GM12801 (cell line): ENCODE measurements at regions not wholly inside any gene's neighbourhood (a gene's known extent, or its start where the extent isn't known, plus 50 kb on each side); places are given as distances from the start of the nearest gene placed in this dataset.

Experiments used
- TF ChIP-seq, protein P1 (sequence below): IDR thresholded peaks from one replicate; pipeline ENCODE4 v1.5.1; 2011; ENCODE audit warnings: control low read depth; ENCODE audit not compliant: insufficient read length; ENCODE audit errors: extremely low read depth

DNA sequence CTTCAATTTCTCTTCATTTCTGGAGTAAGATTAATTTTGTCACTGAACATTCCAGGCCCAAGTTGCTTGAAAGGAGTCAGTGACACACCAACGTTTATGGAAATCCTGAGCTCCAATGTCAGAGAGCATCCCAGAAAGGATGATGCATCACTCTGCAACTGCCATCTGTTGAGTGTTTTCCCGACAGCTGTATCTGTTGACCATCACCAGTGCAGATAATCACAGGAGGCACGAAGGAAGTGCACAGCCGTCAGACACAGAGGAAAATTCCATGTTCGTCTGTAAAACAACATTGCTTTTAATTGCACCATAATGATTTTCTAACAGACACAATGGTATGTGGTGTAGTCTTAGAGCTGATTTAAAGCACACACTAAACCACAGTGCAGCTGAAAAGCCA lies 376.7 kb upstream of the ADGRL2 start:
- TF ChIP-seq, protein P1, sequence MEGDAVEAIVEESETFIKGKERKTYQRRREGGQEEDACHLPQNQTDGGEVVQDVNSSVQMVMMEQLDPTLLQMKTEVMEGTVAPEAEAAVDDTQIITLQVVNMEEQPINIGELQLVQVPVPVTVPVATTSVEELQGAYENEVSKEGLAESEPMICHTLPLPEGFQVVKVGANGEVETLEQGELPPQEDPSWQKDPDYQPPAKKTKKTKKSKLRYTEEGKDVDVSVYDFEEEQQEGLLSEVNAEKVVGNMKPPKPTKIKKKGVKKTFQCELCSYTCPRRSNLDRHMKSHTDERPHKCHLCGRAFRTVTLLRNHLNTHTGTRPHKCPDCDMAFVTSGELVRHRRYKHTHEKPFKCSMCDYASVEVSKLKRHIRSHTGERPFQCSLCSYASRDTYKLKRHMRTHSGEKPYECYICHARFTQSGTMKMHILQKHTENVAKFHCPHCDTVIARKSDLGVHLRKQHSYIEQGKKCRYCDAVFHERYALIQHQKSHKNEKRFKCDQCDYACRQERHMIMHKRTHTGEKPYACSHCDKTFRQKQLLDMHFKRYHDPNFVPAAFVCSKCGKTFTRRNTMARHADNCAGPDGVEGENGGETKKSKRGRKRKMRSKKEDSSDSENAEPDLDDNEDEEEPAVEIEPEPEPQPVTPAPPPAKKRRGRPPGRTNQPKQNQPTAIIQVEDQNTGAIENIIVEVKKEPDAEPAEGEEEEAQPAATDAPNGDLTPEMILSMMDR, result no peak

DNA sequence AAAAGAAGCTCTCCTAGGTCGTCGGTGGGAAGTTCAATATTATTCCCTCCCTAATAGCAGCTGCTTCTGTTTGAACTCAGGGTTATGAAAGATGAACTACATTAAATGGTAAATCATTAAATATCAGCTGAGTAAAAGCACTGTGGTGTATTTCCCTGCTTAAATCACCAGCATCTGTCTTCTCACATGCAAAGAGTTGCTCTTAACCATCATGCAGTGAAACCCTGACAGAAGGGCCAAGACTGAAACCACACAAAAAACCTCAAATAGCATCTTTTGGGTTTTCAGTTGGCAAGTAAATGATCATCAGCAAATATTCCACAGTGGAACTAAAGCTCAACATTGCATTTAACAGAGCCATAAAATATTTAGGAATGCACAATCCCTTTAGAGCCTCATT lies 380.0 kb upstream of the ADGRL2 start:
- TF ChIP-seq, protein P1, result no peak

DNA sequence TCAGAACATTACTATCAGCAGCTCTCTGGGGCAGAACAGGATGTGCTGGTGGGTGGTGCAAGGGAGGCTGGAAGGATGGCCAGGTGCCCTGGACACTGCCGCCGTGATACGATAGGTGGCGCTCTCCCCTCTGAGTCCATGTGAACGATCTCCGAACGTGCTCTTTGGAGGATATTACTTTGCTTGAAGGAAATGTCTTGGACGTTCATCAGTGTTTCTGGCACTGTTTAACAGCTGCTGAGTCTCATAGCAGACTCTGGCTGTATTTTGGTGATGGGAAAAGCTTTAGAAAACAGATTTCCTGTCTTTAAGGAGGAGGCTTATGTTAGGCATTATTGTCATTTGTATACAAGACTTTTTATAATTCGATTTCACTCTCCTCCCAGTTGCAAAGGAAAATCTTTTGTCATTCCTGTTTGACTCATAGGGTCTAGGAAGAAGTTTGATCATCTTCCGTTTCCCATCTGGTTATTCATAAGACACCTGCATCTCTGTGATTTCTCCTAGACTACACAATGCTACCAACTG lies 386.2 kb upstream of the ADGRL2 start:
- TF ChIP-seq, protein P1, result no peak

DNA sequence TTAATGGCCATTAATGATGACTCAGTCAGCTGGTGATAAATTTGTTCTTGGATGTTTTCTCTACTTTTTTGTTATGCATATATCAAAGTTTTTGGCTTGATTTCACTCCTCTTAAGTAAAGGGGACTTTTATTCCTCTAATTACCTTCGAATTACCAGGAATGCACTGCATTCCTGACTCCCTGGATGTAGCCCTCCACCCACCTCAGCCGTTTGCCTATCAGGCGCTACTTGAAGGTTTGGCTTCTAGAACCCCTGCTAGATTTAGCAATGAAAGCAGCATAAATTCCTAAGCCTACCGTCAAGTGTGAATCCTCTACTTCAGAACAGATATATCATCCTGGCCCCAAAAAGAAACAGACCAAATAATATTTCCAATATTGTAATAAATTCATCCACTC lies 387.8 kb upstream of the ADGRL2 start:
- TF ChIP-seq, protein P1, result no peak

DNA sequence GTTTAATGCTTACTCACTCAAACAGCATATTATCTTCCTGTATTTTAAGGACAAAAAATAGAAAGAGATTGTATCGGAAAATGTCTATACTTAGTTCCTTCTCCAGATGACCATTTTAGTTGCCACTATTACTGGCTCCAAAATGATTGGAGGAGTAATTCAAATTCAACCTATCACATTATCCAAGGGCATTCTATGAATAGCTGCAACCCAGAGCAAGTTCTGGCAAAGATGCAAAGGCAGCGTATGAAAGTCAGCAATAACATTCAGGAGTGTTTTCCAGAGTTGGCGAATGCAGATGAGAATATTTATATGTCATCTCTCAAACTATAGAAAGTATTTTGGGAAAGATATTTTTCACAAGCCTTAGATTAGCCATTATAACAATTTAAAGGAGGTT lies 389.8 kb upstream of the ADGRL2 start:
- TF ChIP-seq, protein P1, result no peak

DNA sequence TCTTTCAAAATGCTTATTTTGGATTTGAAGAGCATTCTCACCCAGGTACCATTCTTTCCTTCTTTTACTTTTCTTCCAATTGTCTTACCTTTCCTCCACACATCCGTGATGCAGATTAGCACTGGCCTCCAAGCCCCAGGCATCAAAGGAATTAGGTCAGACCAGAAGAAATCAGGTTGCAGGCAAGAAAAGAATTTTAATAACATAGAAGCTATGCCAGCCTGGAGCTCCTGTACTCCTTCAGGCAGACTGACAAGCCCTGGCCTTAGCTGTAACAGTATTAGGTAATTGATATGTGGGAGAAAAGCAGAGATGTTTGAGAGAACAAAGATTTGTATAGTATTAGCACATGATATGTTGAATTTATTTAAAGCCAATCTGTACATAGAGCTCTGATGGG lies 390.4 kb upstream of the ADGRL2 start:
- TF ChIP-seq, protein P1, result no peak

DNA sequence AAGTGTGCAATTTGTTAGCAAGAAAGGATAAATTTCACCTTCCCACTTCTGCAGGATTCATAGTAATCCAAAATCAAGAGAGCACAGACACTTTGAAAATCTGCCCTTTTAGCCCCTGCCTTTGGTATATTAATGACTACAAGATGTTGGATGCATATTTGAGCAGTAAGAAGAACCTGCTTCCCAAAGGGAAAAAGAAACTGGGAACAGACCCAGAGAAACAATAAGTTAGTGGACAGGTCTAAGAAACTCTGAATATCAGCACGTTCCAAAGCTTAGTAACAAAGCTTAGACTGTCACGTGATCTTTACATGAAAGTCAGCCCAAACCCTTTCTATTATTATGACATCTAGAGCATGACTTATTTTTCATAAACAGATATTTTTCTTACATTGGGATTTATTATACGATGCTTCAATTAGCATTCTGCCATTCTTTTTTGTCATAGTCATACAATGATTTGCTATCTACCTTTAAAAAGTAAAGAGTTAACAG lies 390.9 kb upstream of the ADGRL2 start:
- TF ChIP-seq, protein P1, result no peak

DNA sequence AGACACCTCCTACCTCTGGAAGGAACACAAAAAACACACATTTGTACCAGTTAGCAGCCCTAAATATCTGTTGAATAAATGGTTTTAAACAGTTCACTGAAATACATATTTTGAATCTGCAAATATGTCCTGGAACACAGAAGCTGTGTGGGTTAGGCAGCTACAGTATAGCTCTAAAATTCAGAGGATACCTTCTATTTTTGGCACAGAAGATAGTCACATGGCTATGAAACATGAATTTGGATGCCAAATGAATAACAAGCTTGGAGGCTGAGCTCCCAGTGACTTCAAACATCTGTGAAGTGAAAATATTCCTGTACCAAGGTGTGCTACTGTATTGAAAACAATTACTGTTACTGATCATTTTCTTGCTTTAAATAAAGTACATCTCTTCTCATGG lies 391.5 kb upstream of the ADGRL2 start:
- TF ChIP-seq, protein P1, result no peak
